Esophagus muscularis mucosa (tissue), 4 donors: ENCODE measurements at regions not wholly inside any gene's neighbourhood (a gene's known extent, or its start where the extent isn't known, plus 50 kb on each side); places are given as distances from the start of the nearest gene placed in this dataset.

Experiments used
- CTCF ChIP-seq, 3 experiments: fragments of 200-600 bp in 2 of 3; fragments of 450-650 bp in 1 of 3; sonication (generic) in 2 of 3; IDR thresholded peaks; one replicate each; pipeline ENCODE4 v1.5.1; 2017 to 2019; ENCODE audit warnings: antibody characterized with exemption in 3 of 3, mild to moderate bottlenecking in 2 of 3, moderate library complexity in 1 of 3
- EP300 ChIP-seq: sonication (generic); formaldehyde crosslinking; IDR thresholded peaks from one replicate; pipeline ENCODE4 v1.6.1; 2017; ENCODE audit warnings: antibody characterized with exemption
- POLR2A ChIP-seq: fragments of 450-650 bp; IDR thresholded peaks from one replicate; pipeline ENCODE4 v1.6.1; 2017; ENCODE audit warnings: antibody characterized with exemption, moderate library complexity, mild to moderate bottlenecking, low read depth
- POLR2AphosphoS5 ChIP-seq, 2 donors: sonication (generic); formaldehyde crosslinking; IDR thresholded peaks; one replicate each; pipeline ENCODE4 v1.6.1; 2017; ENCODE audit warnings: antibody characterized with exemption in 2 of 2

- no peak for TF ChIP-seq CTCF (IDR thresholded peaks at IDR 0.05)
- TF ChIP-seq POLR2AphosphoS5 (IDR thresholded peaks at IDR 0.05) = no peak
- TF ChIP-seq POLR2A = no peak
- TF ChIP-seq EP300 = no peak
These were observed 69.8 kb upstream of the TANK start for GRCh38 chr2:161090411-161090810.
